ENCODE measurements at regions not wholly inside any gene's neighbourhood (a gene's known extent, or its start where the extent isn't known, plus 50 kb on each side); places are given as distances from the start of the nearest gene placed in this dataset.

- H3K4me3 ChIP-seq (ENCODE audit: low read depth in 1 of 5, low read length in 5 of 5), result no peak overlapping the region
- no peak overlapping the region for H3K27ac ChIP-seq (ENCODE audit: low read depth, low read length)
- H3K9ac ChIP-seq (ENCODE audit: low read length in 5 of 5), result no peak overlapping the region
- peaks cover 0 to 7% (median 0%) of the 10 kb centered on the region in 5 donors for H3K4me1 ChIP-seq (ENCODE audit: control insufficient read depth in 5 of 5, insufficient read depth in 5 of 5, low read length in 5 of 5)
- no peaks in the 10 kb centered on the region for H3K27me3 ChIP-seq (ENCODE audit: control insufficient read depth in 5 of 5, insufficient read depth in 4 of 5, low read length in 5 of 5)
- no peaks in the 10 kb centered on the region for H3K36me3 ChIP-seq (ENCODE audit: control insufficient read depth in 5 of 5, insufficient read depth in 5 of 5, low read length in 5 of 5)
- H3K9me3 ChIP-seq (ENCODE audit: control insufficient read depth in 5 of 5, low read length in 5 of 5), result no peaks in the 10 kb centered on the region
Measured at GRCh38 chr11:27266125-27266524, 96.9 kb downstream of the CCDC34 start.

- H3K4me3 ChIP-seq (ENCODE audit: low read depth in 1 of 5, low read length in 5 of 5), result no peak overlapping the region
- H3K4me1 ChIP-seq (ENCODE audit: control insufficient read depth in 5 of 5, insufficient read depth in 5 of 5, low read length in 5 of 5), result peaks cover 0 to 7% (median 0%) of the 10 kb centered on the region in 5 donors
Measured at GRCh38 chr11:27263986-27264385, 99.0 kb downstream of the CCDC34 start.

GRCh38 chr11:27263046-27263445 is 100.0 kb downstream of the CCDC34 start:
- H3K9ac ChIP-seq (ENCODE audit: low read length in 5 of 5), result no peak overlapping the region
- no peaks in the 10 kb centered on the region for H3K9me3 ChIP-seq (ENCODE audit: control insufficient read depth in 5 of 5, low read length in 5 of 5)
- no peak overlapping the region for H3K27ac ChIP-seq (ENCODE audit: low read depth, low read length)
- peaks cover 0 to 7% (median 0%) of the 10 kb centered on the region in 5 donors for H3K4me1 ChIP-seq (ENCODE audit: control insufficient read depth in 5 of 5, insufficient read depth in 5 of 5, low read length in 5 of 5)
- H3K36me3 ChIP-seq (ENCODE audit: control insufficient read depth in 5 of 5, insufficient read depth in 5 of 5, low read length in 5 of 5), result no peaks in the 10 kb centered on the region
- H3K4me3 ChIP-seq (ENCODE audit: low read depth in 1 of 5, low read length in 5 of 5), result no peak overlapping the region
- H3K27me3 ChIP-seq (ENCODE audit: control insufficient read depth in 5 of 5, insufficient read depth in 4 of 5, low read length in 5 of 5), result no peaks in the 10 kb centered on the region

More at GRCh38 chr11:27263986-27264385, 99.0 kb downstream of the CCDC34 start:
- Histone ChIP-seq H3K27me3 (ENCODE audit: control insufficient read depth in 5 of 5, insufficient read depth in 4 of 5, low read length in 5 of 5) (no peaks in the 10 kb centered on the region), H3K27ac (ENCODE audit: low read depth, low read length) (no peak overlapping the region), H3K36me3 (ENCODE audit: control insufficient read depth in 5 of 5, insufficient read depth in 5 of 5, low read length in 5 of 5) (no peaks in the 10 kb centered on the region), H3K9ac (ENCODE audit: low read length in 5 of 5) (no peak overlapping the region), H3K9me3 (ENCODE audit: control insufficient read depth in 5 of 5, low read length in 5 of 5) (no peaks in the 10 kb centered on the region)

GRCh38 chr11:27255447-27255828 is 107.6 kb downstream of the CCDC34 start:
- H3K27ac ChIP-seq (ENCODE audit: low read depth, low read length), result no peak overlapping the region

GRCh38 chr11:27254744-27255446 is 108.1 kb downstream of the CCDC34 start:
- Histone ChIP-seq H3K36me3 (ENCODE audit: control insufficient read depth in 5 of 5, insufficient read depth in 5 of 5, low read length in 5 of 5) (no peaks in the 10 kb centered on the region), H3K4me3 (ENCODE audit: low read depth in 1 of 5, low read length in 5 of 5) (no peak overlapping the region), H3K9ac (ENCODE audit: low read length in 5 of 5) (no peak overlapping the region), H3K4me1 (ENCODE audit: control insufficient read depth in 5 of 5, insufficient read depth in 5 of 5, low read length in 5 of 5) (peaks cover 0 to 3% (median 0%) of the 10 kb centered on the region in 5 donors), H3K27me3 (ENCODE audit: control insufficient read depth in 5 of 5, insufficient read depth in 4 of 5, low read length in 5 of 5) (no peaks in the 10 kb centered on the region), H3K9me3 (ENCODE audit: control insufficient read depth in 5 of 5, low read length in 5 of 5) (no peaks in the 10 kb centered on the region), H3K27ac (ENCODE audit: low read depth, low read length) (no peak overlapping the region)

More at GRCh38 chr11:27255447-27255828, 107.6 kb downstream of the CCDC34 start:
- H3K9ac ChIP-seq (ENCODE audit: low read length in 5 of 5), result no peak overlapping the region
- no peaks in the 10 kb centered on the region for H3K9me3 ChIP-seq (ENCODE audit: control insufficient read depth in 5 of 5, low read length in 5 of 5)
- H3K4me3 ChIP-seq (ENCODE audit: low read depth in 1 of 5, low read length in 5 of 5), result no peak overlapping the region
- H3K27me3 ChIP-seq (ENCODE audit: control insufficient read depth in 5 of 5, insufficient read depth in 4 of 5, low read length in 5 of 5), result no peaks in the 10 kb centered on the region
- H3K4me1 ChIP-seq (ENCODE audit: control insufficient read depth in 5 of 5, insufficient read depth in 5 of 5, low read length in 5 of 5), result peaks cover 0 to 3% (median 0%) of the 10 kb centered on the region in 5 donors
- no peaks in the 10 kb centered on the region for H3K36me3 ChIP-seq (ENCODE audit: control insufficient read depth in 5 of 5, insufficient read depth in 5 of 5, low read length in 5 of 5)

GRCh38 chr11:27253224-27253623 is 109.8 kb downstream of the CCDC34 start:
- Histone ChIP-seq H3K9ac (ENCODE audit: low read length in 5 of 5) (no peak overlapping the region), H3K27me3 (ENCODE audit: control insufficient read depth in 5 of 5, insufficient read depth in 4 of 5, low read length in 5 of 5) (no peaks in the 10 kb centered on the region), H3K4me1 (ENCODE audit: control insufficient read depth in 5 of 5, insufficient read depth in 5 of 5, low read length in 5 of 5) (peaks cover 0 to 9% (median 0%) of the 10 kb centered on the region in 5 donors), H3K27ac (ENCODE audit: low read depth, low read length) (no peak overlapping the region), H3K36me3 (ENCODE audit: control insufficient read depth in 5 of 5, insufficient read depth in 5 of 5, low read length in 5 of 5) (no peaks in the 10 kb centered on the region), H3K9me3 (ENCODE audit: control insufficient read depth in 5 of 5, low read length in 5 of 5) (no peaks in the 10 kb centered on the region), H3K4me3 (ENCODE audit: low read depth in 1 of 5, low read length in 5 of 5) (no peak overlapping the region)

GRCh38 chr11:27250867-27251665 is 111.9 kb downstream of the CCDC34 start:
- no peak overlapping the region for H3K9ac ChIP-seq (ENCODE audit: low read length in 5 of 5)
- H3K4me1 ChIP-seq (ENCODE audit: control insufficient read depth in 5 of 5, insufficient read depth in 5 of 5, low read length in 5 of 5), result peaks cover 3 to 12% (median 5%) of the 10 kb centered on the region in 5 donors
- H3K9me3 ChIP-seq (ENCODE audit: control insufficient read depth in 5 of 5, low read length in 5 of 5), result no peaks in the 10 kb centered on the region
- H3K4me3 ChIP-seq (ENCODE audit: low read depth in 1 of 5, low read length in 5 of 5), result no peak overlapping the region
- no peaks in the 10 kb centered on the region for H3K36me3 ChIP-seq (ENCODE audit: control insufficient read depth in 5 of 5, insufficient read depth in 5 of 5, low read length in 5 of 5)
- no peak overlapping the region for H3K27ac ChIP-seq (ENCODE audit: low read depth, low read length)
- no peaks in the 10 kb centered on the region for H3K27me3 ChIP-seq (ENCODE audit: control insufficient read depth in 5 of 5, insufficient read depth in 4 of 5, low read length in 5 of 5)

GRCh38 chr11:27248576-27249509 is 114.2 kb downstream of the CCDC34 start:
- H3K9me3 ChIP-seq (ENCODE audit: control insufficient read depth in 5 of 5, low read length in 5 of 5), result no peaks in the 10 kb centered on the region
- H3K27me3 ChIP-seq (ENCODE audit: control insufficient read depth in 5 of 5, insufficient read depth in 4 of 5, low read length in 5 of 5), result no peaks in the 10 kb centered on the region
- no peak overlapping the region for H3K4me3 ChIP-seq (ENCODE audit: low read depth in 1 of 5, low read length in 5 of 5)
- no peak overlapping the region for H3K27ac ChIP-seq (ENCODE audit: low read depth, low read length)
- H3K4me1 ChIP-seq (ENCODE audit: control insufficient read depth in 5 of 5, insufficient read depth in 5 of 5, low read length in 5 of 5), result peaks cover 3 to 12% (median 5%) of the 10 kb centered on the region in 5 donors
- no peaks in the 10 kb centered on the region for H3K36me3 ChIP-seq (ENCODE audit: control insufficient read depth in 5 of 5, insufficient read depth in 5 of 5, low read length in 5 of 5)
- no peak overlapping the region for H3K9ac ChIP-seq (ENCODE audit: low read length in 5 of 5)

GRCh38 chr11:27247660-27248059 is 115.4 kb downstream of the CCDC34 start:
- Histone ChIP-seq H3K4me3 (ENCODE audit: low read depth in 1 of 5, low read length in 5 of 5) (no peak overlapping the region), H3K9me3 (ENCODE audit: control insufficient read depth in 5 of 5, low read length in 5 of 5) (no peaks in the 10 kb centered on the region), H3K36me3 (ENCODE audit: control insufficient read depth in 5 of 5, insufficient read depth in 5 of 5, low read length in 5 of 5) (no peaks in the 10 kb centered on the region), H3K27me3 (ENCODE audit: control insufficient read depth in 5 of 5, insufficient read depth in 4 of 5, low read length in 5 of 5) (peaks cover 0 to 2% (median 0%) of the 10 kb centered on the region in 5 donors), H3K27ac (ENCODE audit: low read depth, low read length) (no peak overlapping the region), H3K4me1 (ENCODE audit: control insufficient read depth in 5 of 5, insufficient read depth in 5 of 5, low read length in 5 of 5) (peaks cover 3 to 12% (median 5%) of the 10 kb centered on the region in 5 donors), H3K9ac (ENCODE audit: low read length in 5 of 5) (no peak overlapping the region)

Data from subcutaneous abdominal adipose tissue (tissue), 5 donors.